DND-41 (cell line): ENCODE measurements at regions not wholly inside any gene's neighbourhood (a gene's known extent, or its start where the extent isn't known, plus 50 kb on each side); places are given as distances from the start of the nearest gene placed in this dataset.

Experiments used
- ATAC-seq: fragments of 200-7000 bp; cut with Tn5 transposase; 3 replicates; pipeline ENCODE4 v1.9.1; 2021; ENCODE audit warnings: low read depth; ENCODE audit not compliant: insufficient read depth
- DNase-seq: peaks from one replicate; pipeline ENCODE4 v3.0.0-alpha.2; 2020
- H2AFZ ChIP-seq: 2 replicates; pipeline ENCODE4 v1.6.0; 2012; ENCODE audit warnings: low read depth, low read length
- H3K27ac ChIP-seq: 2 replicates; pipeline ENCODE4 v1.5.1; 2012; ENCODE audit warnings: low read length, inconsistent platforms
- H3K27me3 ChIP-seq: fragments of 200-600 bp; sonication (generic); 2 replicates; pipeline ENCODE4 v1.6.0; 2012; ENCODE audit warnings: low read length, mild to moderate bottlenecking, inconsistent platforms; ENCODE audit not compliant: insufficient read depth, poor library complexity
- H3K36me3 ChIP-seq: 2 replicates; pipeline ENCODE4 v1.5.1; 2012; ENCODE audit warnings: low read length, inconsistent platforms; ENCODE audit not compliant: insufficient read depth
- H3K4me1 ChIP-seq: 2 replicates; pipeline ENCODE4 v1.5.1; 2012; ENCODE audit warnings: mild to moderate bottlenecking, low read length; ENCODE audit not compliant: insufficient read depth
- H3K4me2 ChIP-seq: 2 replicates; pipeline ENCODE4 v1.6.0; 2012; ENCODE audit warnings: mild to moderate bottlenecking, moderate library complexity, low read length, inconsistent platforms; ENCODE audit not compliant: insufficient read depth
- H3K4me3 ChIP-seq, 2 experiments: fragments of 200-600 bp in 1 of 2; shearing (Covaris generic) in 1 of 2; 2 replicates each; pipeline ENCODE4 v1.5.1; 2012 to 2016; ENCODE audit warnings: inconsistent platforms in 2 of 2, low read length in 2 of 2, mild to moderate bottlenecking in 2 of 2, low read depth in 1 of 2, moderate library complexity in 1 of 2
- H3K79me2 ChIP-seq: 2 replicates; pipeline ENCODE4 v1.6.0; 2012; ENCODE audit warnings: low read length, inconsistent platforms; ENCODE audit not compliant: insufficient read depth
- H3K9ac ChIP-seq: 2 replicates; pipeline ENCODE4 v1.6.0; 2012; ENCODE audit warnings: low read depth, mild to moderate bottlenecking, inconsistent platforms, low read length, moderate library complexity
- H3K9me3 ChIP-seq: 2 replicates; pipeline ENCODE4 v1.5.1; 2012; ENCODE audit warnings: low read length, moderate library complexity, mild to moderate bottlenecking, inconsistent platforms; ENCODE audit not compliant: insufficient read depth, severe bottlenecking
- H4K20me1 ChIP-seq: 2 replicates; pipeline ENCODE4 v1.6.0; 2012; ENCODE audit warnings: low read length; ENCODE audit not compliant: insufficient read depth
- CTCF ChIP-seq: IDR thresholded peaks from 2 replicates; pipeline ENCODE4 v1.5.1; 2012; ENCODE audit warnings: borderline replicate concordance, low read length, moderate library complexity, mild to moderate bottlenecking; ENCODE audit not compliant: poor library complexity, severe bottlenecking; ENCODE audit errors: extremely low read depth
- EZH2 ChIP-seq: IDR thresholded peaks from 3 replicates; pipeline ENCODE4 v1.6.1; 2012; ENCODE audit warnings: borderline replicate concordance, low read depth, mild to moderate bottlenecking, moderate library complexity, low read length, inconsistent platforms; ENCODE audit not compliant: severe bottlenecking

- Histone ChIP-seq H3K27ac (no peak overlapping the region), H3K27me3 (no peaks in the 10 kb centered on the region), H3K36me3 (no peaks in the 10 kb centered on the region), H3K79me2 (no peaks in the 10 kb centered on the region), H3K9me3 (no peaks in the 10 kb centered on the region), H3K9ac (no peak overlapping the region), H2AFZ (no peak overlapping the region), H4K20me1 (no peaks in the 10 kb centered on the region), H3K4me1 (no peaks in the 10 kb centered on the region), H3K4me3 (no peak overlapping the region), H3K4me2 (no peak overlapping the region)
- no peak for ATAC-seq
- TF ChIP-seq CTCF: no peak
- TF ChIP-seq EZH2: no peak
- no peak for DNase-seq
Observed at GRCh38 chr6:139760128-139760527, 385.7 kb upstream of the CITED2 start.

- no peak overlapping the region for H2AFZ ChIP-seq
- no peaks in the 10 kb centered on the region for H4K20me1 ChIP-seq
- no peaks in the 10 kb centered on the region for H3K4me1 ChIP-seq
- H3K79me2 ChIP-seq: no peaks in the 10 kb centered on the region
- H3K27me3 ChIP-seq: no peaks in the 10 kb centered on the region
- DNase-seq (no peak), ATAC-seq (no peak)
- H3K4me2 ChIP-seq: no peak overlapping the region
- H3K9ac ChIP-seq: no peak overlapping the region
- H3K36me3 ChIP-seq: no peaks in the 10 kb centered on the region
- H3K27ac ChIP-seq: no peak overlapping the region
- no peaks in the 10 kb centered on the region for H3K9me3 ChIP-seq
- TF ChIP-seq CTCF (no peak), EZH2 (no peak)
- H3K4me3 ChIP-seq: no peak overlapping the region
Observed at GRCh38 chr6:139759086-139759485, 384.6 kb upstream of the CITED2 start.

GRCh38 chr6:139758209-139758611, 383.8 kb upstream of the CITED2 start:
- Histone ChIP-seq H3K4me2 (no peak overlapping the region), H3K9ac (no peak overlapping the region), H3K9me3 (no peaks in the 10 kb centered on the region), H3K27me3 (no peaks in the 10 kb centered on the region), H3K36me3 (no peaks in the 10 kb centered on the region), H3K4me3 (no peak overlapping the region), H4K20me1 (no peaks in the 10 kb centered on the region), H3K79me2 (no peaks in the 10 kb centered on the region), H3K4me1 (no peaks in the 10 kb centered on the region), H3K27ac (no peak overlapping the region), H2AFZ (no peak overlapping the region)
- ATAC-seq (no peak), DNase-seq (no peak)
- no peak for TF ChIP-seq EZH2
- TF ChIP-seq CTCF: no peak

- no peaks in the 10 kb centered on the region for H3K4me1 ChIP-seq
Observed at GRCh38 chr6:139757784-139758183, 383.3 kb upstream of the CITED2 start.

More at GRCh38 chr6:139757784-139758183, 383.3 kb upstream of the CITED2 start:
- no peak for ATAC-seq
- H3K9ac ChIP-seq: no peak overlapping the region
- H3K27ac ChIP-seq: no peak overlapping the region
- H3K9me3 ChIP-seq: no peaks in the 10 kb centered on the region
- H4K20me1 ChIP-seq: no peaks in the 10 kb centered on the region
- H3K36me3 ChIP-seq: no peaks in the 10 kb centered on the region
- no peak overlapping the region for H2AFZ ChIP-seq
- H3K4me3 ChIP-seq: no peak overlapping the region
- no peak overlapping the region for H3K4me2 ChIP-seq
- no peak for TF ChIP-seq EZH2
- H3K27me3 ChIP-seq: no peaks in the 10 kb centered on the region
- H3K79me2 ChIP-seq: no peaks in the 10 kb centered on the region
- DNase-seq: no peak
